ENCODE measurements at regions not wholly inside any gene's neighbourhood (a gene's known extent, or its start where the extent isn't known, plus 50 kb on each side); places are given as distances from the start of the nearest gene placed in this dataset.

- no peak for DNase-seq
- H3K9me3 ChIP-seq: no peaks in the 10 kb centered on the region
- H3K4me3 ChIP-seq: no peak overlapping the region
- H3K36me3 ChIP-seq: no peaks in the 10 kb centered on the region
- H3K4me1 ChIP-seq: peaks cover 0 to 14% (median 2%) of the 10 kb centered on the region in 6 donors
- intact Hi-C loops (cut with DNase I; ENCODE audit: low total_unique reads): no loop called here
- 32 to 70% (median 41%) methylated on average over 4 of the region's 4 CpGs for WGBS, 5 donors
- peaks cover 0 to 7% (median 0%) of the 10 kb centered on the region in 7 donors for H3K27me3 ChIP-seq (replicated peaks in 1 of 7)
- no peak for TF ChIP-seq POLR2A (IDR thresholded peaks at IDR 0.05)
- TF ChIP-seq, protein P1, sequence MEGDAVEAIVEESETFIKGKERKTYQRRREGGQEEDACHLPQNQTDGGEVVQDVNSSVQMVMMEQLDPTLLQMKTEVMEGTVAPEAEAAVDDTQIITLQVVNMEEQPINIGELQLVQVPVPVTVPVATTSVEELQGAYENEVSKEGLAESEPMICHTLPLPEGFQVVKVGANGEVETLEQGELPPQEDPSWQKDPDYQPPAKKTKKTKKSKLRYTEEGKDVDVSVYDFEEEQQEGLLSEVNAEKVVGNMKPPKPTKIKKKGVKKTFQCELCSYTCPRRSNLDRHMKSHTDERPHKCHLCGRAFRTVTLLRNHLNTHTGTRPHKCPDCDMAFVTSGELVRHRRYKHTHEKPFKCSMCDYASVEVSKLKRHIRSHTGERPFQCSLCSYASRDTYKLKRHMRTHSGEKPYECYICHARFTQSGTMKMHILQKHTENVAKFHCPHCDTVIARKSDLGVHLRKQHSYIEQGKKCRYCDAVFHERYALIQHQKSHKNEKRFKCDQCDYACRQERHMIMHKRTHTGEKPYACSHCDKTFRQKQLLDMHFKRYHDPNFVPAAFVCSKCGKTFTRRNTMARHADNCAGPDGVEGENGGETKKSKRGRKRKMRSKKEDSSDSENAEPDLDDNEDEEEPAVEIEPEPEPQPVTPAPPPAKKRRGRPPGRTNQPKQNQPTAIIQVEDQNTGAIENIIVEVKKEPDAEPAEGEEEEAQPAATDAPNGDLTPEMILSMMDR (IDR thresholded peaks at IDR 0.05 in 8 of 11, conservative IDR thresholded peaks at IDR 0.05 in 3 of 11): no peak
- no peak for TF ChIP-seq POLR2AphosphoS5 (IDR thresholded peaks at IDR 0.05)
- peak overlapping the region in 7 of 8 donors; percentile 31 to 74 (median 52) for H3K27ac ChIP-seq
These were observed 57.6 kb upstream of the PKDCC start for GRCh38 chr2:41990245-41990644.

DNA sequence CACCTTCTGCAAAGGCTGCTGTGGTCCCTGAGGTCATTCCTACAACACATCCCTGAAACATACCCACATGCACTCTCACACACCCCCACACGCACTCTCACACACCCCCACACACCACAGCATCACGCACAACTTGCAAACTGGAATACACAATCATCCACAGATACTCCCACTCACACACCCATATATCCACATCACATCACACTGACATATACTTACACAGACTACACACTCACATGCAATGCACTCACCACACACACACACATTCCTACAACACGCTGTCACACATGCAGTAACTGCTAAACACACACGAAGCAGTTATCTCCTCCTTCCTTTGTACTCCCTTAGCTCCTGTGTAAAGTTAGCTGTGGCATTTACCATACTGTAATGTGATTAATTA is 57.1 kb upstream of the PKDCC start:
- Histone ChIP-seq H3K4me1 (peaks cover 0 to 14% (median 2%) of the 10 kb centered on the region in 6 donors), H3K4me3 (no peak overlapping the region), H3K36me3 (no peaks in the 10 kb centered on the region), H3K27ac (peak overlapping the region in 5 of 8 donors; percentile 19 to 74 (median 52)), H3K9me3 (no peaks in the 10 kb centered on the region), H3K27me3 (replicated peaks in 1 of 7) (peaks cover 0 to 7% (median 0%) of the 10 kb centered on the region in 7 donors)
- no peak for DNase-seq
- TF ChIP-seq POLR2AphosphoS5 (IDR thresholded peaks at IDR 0.05) (no peak), POLR2A (IDR thresholded peaks at IDR 0.05) (no peak)
- TF ChIP-seq, protein P1 (IDR thresholded peaks at IDR 0.05 in 8 of 11, conservative IDR thresholded peaks at IDR 0.05 in 3 of 11): no peak
- 52 to 81% (median 62%) methylated on average over 4 of the region's 4 CpGs for WGBS, 5 donors
- intact Hi-C loops (cut with DNase I; ENCODE audit: low total_unique reads): no loop called here

DNA sequence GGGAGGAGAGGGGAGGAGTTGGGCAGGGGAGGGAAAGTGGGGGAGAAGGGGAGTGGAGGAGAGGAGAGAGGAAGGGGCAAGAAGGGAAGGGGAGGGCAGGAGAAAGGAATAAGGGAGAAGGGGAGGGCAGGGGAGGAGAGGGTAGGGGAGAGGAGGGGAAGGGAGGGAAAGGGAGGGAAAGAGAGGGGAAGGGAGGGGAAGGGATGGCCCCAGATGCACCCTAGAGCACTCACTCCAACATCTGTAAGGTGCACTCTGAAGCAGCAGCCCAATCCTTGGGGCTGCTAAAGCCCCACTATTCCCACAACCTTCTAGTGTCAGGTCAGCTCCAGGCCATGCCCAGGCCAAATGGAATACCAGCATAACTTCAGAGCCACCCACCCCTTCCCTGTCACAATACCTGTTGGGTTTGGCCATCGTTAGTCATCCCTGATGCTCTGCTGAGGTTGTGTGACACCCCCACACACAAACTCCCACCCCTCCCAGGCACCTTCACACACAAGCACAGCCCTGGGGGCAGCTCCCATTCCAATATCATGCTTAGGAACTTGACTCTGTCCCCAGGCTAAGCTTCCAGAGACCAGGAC is 55.7 kb upstream of the PKDCC start:
- DNase-seq: no peak
- H3K27ac ChIP-seq: no peak overlapping the region
- H3K4me1 ChIP-seq: peaks cover 0 to 14% (median 2%) of the 10 kb centered on the region in 6 donors
- TF ChIP-seq POLR2A (IDR thresholded peaks at IDR 0.05): no peak
- no peak for TF ChIP-seq POLR2AphosphoS5 (IDR thresholded peaks at IDR 0.05)
- TF ChIP-seq, protein P1 (IDR thresholded peaks at IDR 0.05 in 8 of 11, conservative IDR thresholded peaks at IDR 0.05 in 3 of 11): no peak
- H3K4me3 ChIP-seq: no peak overlapping the region
- intact Hi-C loops (cut with DNase I; ENCODE audit: low total_unique reads): no loop called here
- peaks cover 0 to 7% (median 0%) of the 10 kb centered on the region in 7 donors for H3K27me3 ChIP-seq (replicated peaks in 1 of 7)
- H3K36me3 ChIP-seq: no peaks in the 10 kb centered on the region
- H3K9me3 ChIP-seq: no peaks in the 10 kb centered on the region
- WGBS, 5 donors: 83 to 94% (median 85%) methylated on average over 1 of the region's 1 CpG

GRCh38 chr2:41992671-41993434 is 55.0 kb upstream of the PKDCC start:
- Histone ChIP-seq H3K4me1 (peaks cover 0 to 14% (median 2%) of the 10 kb centered on the region in 6 donors), H3K27me3 (replicated peaks in 1 of 7) (peaks cover 0 to 6% (median 0%) of the 10 kb centered on the region in 7 donors), H3K36me3 (no peaks in the 10 kb centered on the region), H3K4me3 (no peak overlapping the region), H3K27ac (no peak overlapping the region), H3K9me3 (no peaks in the 10 kb centered on the region)
- WGBS, 5 donors: 74 to 84% (median 82%) methylated on average over 12 of the region's 12 CpGs
- no peak for DNase-seq
- intact Hi-C loops (cut with DNase I; ENCODE audit: low total_unique reads): no loop called here
- TF ChIP-seq POLR2A (IDR thresholded peaks at IDR 0.05): no peak
- TF ChIP-seq, protein P1 (IDR thresholded peaks at IDR 0.05 in 8 of 11, conservative IDR thresholded peaks at IDR 0.05 in 3 of 11): no peak
- TF ChIP-seq POLR2AphosphoS5 (IDR thresholded peaks at IDR 0.05): no peak
